Neural progenitor cell (in vitro differentiated cells): ENCODE measurements at regions not wholly inside any gene's neighbourhood (a gene's known extent, or its start where the extent isn't known, plus 50 kb on each side); places are given as distances from the start of the nearest gene placed in this dataset.

Experiments used
- CTCF ChIP-seq: fragments of 200-600 bp; sonication (generic); IDR thresholded peaks from 2 replicates; pipeline ENCODE4 v1.5.1; 2017; ENCODE audit warnings: antibody characterized with exemption, mild to moderate bottlenecking
- EZH2 ChIP-seq: fragments of 200-600 bp; sonication (generic); IDR thresholded peaks from 2 replicates; pipeline ENCODE4 v1.6.1; 2017; ENCODE audit warnings: antibody characterized with exemption, mild to moderate bottlenecking, moderate library complexity
- EZH2phosphoT487 ChIP-seq: fragments of 200-600 bp; sonication (generic); IDR thresholded peaks from 2 replicates; pipeline ENCODE4 v1.6.1; 2017; ENCODE audit warnings: antibody characterized with exemption

- TF ChIP-seq CTCF (no peak), EZH2phosphoT487 (no peak), EZH2 (no peak)
Observed at GRCh38 chr3:88452228-88452627, 302.5 kb downstream of the C3orf38 start.
